Stomach (tissue), 4 donors: ENCODE measurements at regions not wholly inside any gene's neighbourhood (a gene's known extent, or its start where the extent isn't known, plus 50 kb on each side); places are given as distances from the start of the nearest gene placed in this dataset.

Source experiments
- CTCF ChIP-seq, 7 experiments: fragments of 450-650 bp in 4 of 7; fragments of 200-600 bp in 3 of 7; sonication (generic) in 3 of 7; IDR thresholded peaks; one replicate each; pipeline ENCODE4 v1.5.1; 2016 to 2019; ENCODE audit warnings: antibody characterized with exemption in 7 of 7, control low read depth in 2 of 7, mild to moderate bottlenecking in 1 of 7
- EP300 ChIP-seq: sonication (generic); formaldehyde crosslinking; IDR thresholded peaks from one replicate; pipeline ENCODE4 v1.6.1; 2017; ENCODE audit warnings: antibody characterized with exemption
- POLR2A ChIP-seq, 4 donors: fragments of 450-650 bp; IDR thresholded peaks; one replicate each; pipeline ENCODE4 v1.6.1; 2016; ENCODE audit warnings: antibody characterized with exemption in 4 of 4, control low read depth in 2 of 4, mild to moderate bottlenecking in 1 of 4, moderate library complexity in 1 of 4
- POLR2AphosphoS5 ChIP-seq, 3 donors: sonication (generic); formaldehyde crosslinking; IDR thresholded peaks; one replicate each; pipeline ENCODE4 v1.6.1; 2016; ENCODE audit warnings: antibody characterized with exemption in 3 of 3

DNA sequence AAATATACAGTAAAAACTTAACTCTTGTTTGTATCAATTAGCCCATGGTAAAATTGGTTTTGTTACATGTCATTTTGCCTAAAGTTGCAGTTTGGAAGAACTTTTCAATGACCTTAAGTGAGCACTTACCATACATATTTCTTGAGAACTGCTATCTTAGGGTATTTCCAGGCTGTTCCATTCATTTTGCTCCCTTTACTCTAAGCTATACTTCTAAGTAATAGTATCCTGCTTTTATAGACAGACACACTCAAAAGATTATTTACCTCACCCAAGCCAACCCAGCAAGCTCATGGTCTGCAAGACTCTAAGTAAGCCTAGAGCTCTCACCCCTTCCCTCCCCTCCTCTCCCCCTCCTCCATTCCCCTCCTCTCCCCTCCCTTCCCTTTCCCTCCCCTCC lies 294.0 kb downstream of the HS3ST1 start:
- no peak for TF ChIP-seq POLR2AphosphoS5 (IDR thresholded peaks at IDR 0.05)
- no peak for TF ChIP-seq CTCF (IDR thresholded peaks at IDR 0.05)
- TF ChIP-seq POLR2A (IDR thresholded peaks at IDR 0.05) = no peak
- no peak for TF ChIP-seq EP300
